ENCODE measurements at regions not wholly inside any gene's neighbourhood (a gene's known extent, or its start where the extent isn't known, plus 50 kb on each side); places are given as distances from the start of the nearest gene placed in this dataset.

DNA sequence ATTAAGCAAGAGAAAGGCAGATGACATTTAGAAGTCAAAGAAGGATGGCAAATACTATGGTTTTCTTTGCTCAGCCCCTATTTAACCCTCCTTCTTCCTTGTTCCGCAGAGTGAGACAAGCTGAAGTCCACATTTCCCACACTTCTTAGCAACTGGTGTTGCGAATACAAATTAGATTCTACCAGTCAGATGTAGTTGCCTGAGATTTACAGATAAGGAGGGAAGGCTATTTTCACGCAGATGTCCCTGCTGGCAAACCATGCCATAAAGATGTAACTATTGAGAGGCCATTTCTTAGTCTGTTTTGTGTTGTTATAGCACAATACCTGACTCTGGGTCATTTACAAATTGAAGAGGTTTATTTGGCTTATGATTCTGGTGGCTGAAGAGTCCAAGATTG lies 84.3 kb downstream of the ZC3H11B start:
- TF ChIP-seq, protein P1, sequence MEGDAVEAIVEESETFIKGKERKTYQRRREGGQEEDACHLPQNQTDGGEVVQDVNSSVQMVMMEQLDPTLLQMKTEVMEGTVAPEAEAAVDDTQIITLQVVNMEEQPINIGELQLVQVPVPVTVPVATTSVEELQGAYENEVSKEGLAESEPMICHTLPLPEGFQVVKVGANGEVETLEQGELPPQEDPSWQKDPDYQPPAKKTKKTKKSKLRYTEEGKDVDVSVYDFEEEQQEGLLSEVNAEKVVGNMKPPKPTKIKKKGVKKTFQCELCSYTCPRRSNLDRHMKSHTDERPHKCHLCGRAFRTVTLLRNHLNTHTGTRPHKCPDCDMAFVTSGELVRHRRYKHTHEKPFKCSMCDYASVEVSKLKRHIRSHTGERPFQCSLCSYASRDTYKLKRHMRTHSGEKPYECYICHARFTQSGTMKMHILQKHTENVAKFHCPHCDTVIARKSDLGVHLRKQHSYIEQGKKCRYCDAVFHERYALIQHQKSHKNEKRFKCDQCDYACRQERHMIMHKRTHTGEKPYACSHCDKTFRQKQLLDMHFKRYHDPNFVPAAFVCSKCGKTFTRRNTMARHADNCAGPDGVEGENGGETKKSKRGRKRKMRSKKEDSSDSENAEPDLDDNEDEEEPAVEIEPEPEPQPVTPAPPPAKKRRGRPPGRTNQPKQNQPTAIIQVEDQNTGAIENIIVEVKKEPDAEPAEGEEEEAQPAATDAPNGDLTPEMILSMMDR (IDR thresholded peaks at IDR 0.05; ENCODE audit: borderline replicate concordance, extremely low read depth, low read length, poor library complexity, severe bottlenecking) = no peak
- no peak for TF ChIP-seq EZH2 (IDR thresholded peaks at IDR 0.05; ENCODE audit: borderline replicate concordance, low read depth, low read length, severe bottlenecking)

All from DND-41 (cell line).